GM23338 (cell line): ENCODE measurements at regions not wholly inside any gene's neighbourhood (a gene's known extent, or its start where the extent isn't known, plus 50 kb on each side); places are given as distances from the start of the nearest gene placed in this dataset.

Source experiments
- ATAC-seq: fragments of 200-7000 bp; cut with Tn5 transposase; 3 replicates; pipeline ENCODE4 v1.9.1; 2020
- DNase-seq: peaks from one replicate; pipeline ENCODE4 v3.0.0-alpha.2; 2015; ENCODE audit warnings: low spot score
- H2AFZ ChIP-seq: fragments of 200-600 bp; sonication (generic); 2 replicates; pipeline ENCODE4 v1.8.0; 2016; ENCODE audit warnings: antibody characterized with exemption, mild to moderate bottlenecking, moderate library complexity
- H3F3A ChIP-seq: fragments of 200-600 bp; sonication (generic); replicated peaks from 2 replicates; pipeline ENCODE4 v1.8.0; 2017; ENCODE audit warnings: antibody characterized with exemption, mixed run types, low read depth
- H3K27ac ChIP-seq: fragments of 200-600 bp; sonication (generic); 2 replicates; pipeline ENCODE4 v1.6.1; 2016; ENCODE audit warnings: low read depth
- H3K27me3 ChIP-seq: fragments of 200-600 bp; sonication (generic); 2 replicates; pipeline ENCODE4 v1.8.0; 2016; ENCODE audit warnings: mild to moderate bottlenecking, mixed run types, moderate library complexity; ENCODE audit not compliant: insufficient read depth
- H3K36me3 ChIP-seq: fragments of 200-600 bp; sonication (generic); 2 replicates; pipeline ENCODE4 v1.8.0; 2016; ENCODE audit warnings: mild to moderate bottlenecking; ENCODE audit not compliant: insufficient read depth
- H3K4me1 ChIP-seq: fragments of 200-600 bp; sonication (generic); 2 replicates; pipeline ENCODE4 v1.8.0; 2016; ENCODE audit warnings: mild to moderate bottlenecking, moderate library complexity; ENCODE audit not compliant: insufficient read depth
- H3K4me2 ChIP-seq: fragments of 200-600 bp; sonication (generic); 2 replicates; pipeline ENCODE4 v1.7.1; 2017; ENCODE audit warnings: mixed run types
- H3K4me3 ChIP-seq: fragments of 200-600 bp; sonication (generic); 2 replicates; pipeline ENCODE4 v1.6.1; 2016; ENCODE audit warnings: mixed run types
- H3K79me2 ChIP-seq: fragments of 200-600 bp; sonication (generic); replicated peaks from 2 replicates; pipeline ENCODE4 v1.8.0; 2017; ENCODE audit warnings: mild to moderate bottlenecking; ENCODE audit not compliant: insufficient read depth
- H3K9me2 ChIP-seq: fragments of 200-600 bp; sonication (generic); 2 replicates; pipeline ENCODE4 v1.8.0; 2017; ENCODE audit not compliant: insufficient read depth
- H4K20me1 ChIP-seq: fragments of 200-600 bp; sonication (generic); replicated peaks from 2 replicates; pipeline ENCODE4 v1.8.0; 2017; ENCODE audit warnings: mild to moderate bottlenecking; ENCODE audit not compliant: insufficient read depth
- H3K27ac Mint-ChIP-seq: 2 replicates; pipeline ENCODE4 v1.8.0; 2020; ENCODE audit warnings: inconsistent platforms, mild to moderate bottlenecking, moderate library complexity, mixed read lengths
- H3K27me3 Mint-ChIP-seq: 3 replicates; pipeline ENCODE4 v1.8.0; 2022; ENCODE audit warnings: low read depth, mild to moderate bottlenecking, moderate library complexity, mixed read lengths, inconsistent platforms; ENCODE audit not compliant: insufficient read depth, poor library complexity
- H3K36me3 Mint-ChIP-seq: 3 replicates; pipeline ENCODE4 v1.8.0; 2021; ENCODE audit warnings: low read depth, mild to moderate bottlenecking, inconsistent platforms, moderate library complexity, mixed read lengths
- H3K4me1 Mint-ChIP-seq: 3 replicates; pipeline ENCODE4 v1.8.0; 2020; ENCODE audit warnings: mild to moderate bottlenecking, inconsistent platforms, mixed read lengths
- H3K4me3 Mint-ChIP-seq: 3 replicates; pipeline ENCODE4 v1.8.0; 2021; ENCODE audit warnings: moderate library complexity, mild to moderate bottlenecking, inconsistent platforms, mixed read lengths
- H3K9me3 Mint-ChIP-seq: 3 replicates; pipeline ENCODE4 v1.8.0; 2020; ENCODE audit warnings: moderate library complexity, mild to moderate bottlenecking, inconsistent platforms, mixed read lengths
- CREB1 ChIP-seq: fragments of 250-450 bp; sonication (Bioruptor Pico); IDR thresholded peaks from 2 replicates; pipeline ENCODE4 v1.5.0; 2020; ENCODE audit warnings: low read depth, mild to moderate bottlenecking, moderate library complexity
- EZH2 ChIP-seq: fragments of 200-600 bp; sonication (generic); IDR thresholded peaks from one replicate; pipeline ENCODE4 v1.8.0; 2017; ENCODE audit warnings: antibody characterized with exemption, mild to moderate bottlenecking, low read depth; ENCODE audit not compliant: unreplicated experiment
- EZH2phosphoT487 ChIP-seq: fragments of 200-600 bp; sonication (generic); IDR thresholded peaks from one replicate; pipeline ENCODE4 v1.8.1; 2018; ENCODE audit warnings: antibody characterized with exemption; ENCODE audit not compliant: unreplicated experiment
- JUNB ChIP-seq: IDR thresholded peaks from one replicate; pipeline ENCODE4 v1.6.1; 2016; ENCODE audit warnings: antibody characterized with exemption; ENCODE audit not compliant: unreplicated experiment
- NANOG ChIP-seq: IDR thresholded peaks from 2 replicates; pipeline ENCODE4 v1.6.1; 2016; ENCODE audit warnings: antibody characterized with exemption, borderline replicate concordance
- POLR2AphosphoS5 ChIP-seq: IDR thresholded peaks from 2 replicates; pipeline ENCODE4 v1.6.1; 2016; ENCODE audit warnings: antibody characterized with exemption, low read depth
- STAT1 ChIP-seq: IDR thresholded peaks from one replicate; pipeline ENCODE4 v1.6.1; 2016; ENCODE audit warnings: antibody characterized with exemption; ENCODE audit not compliant: unreplicated experiment
- ZNF114 ChIP-seq: fragments of 250-450 bp; sonication (Bioruptor Pico); IDR thresholded peaks from 2 replicates; pipeline ENCODE4 v1.5.0; 2020; ENCODE audit warnings: mild to moderate bottlenecking, moderate library complexity
- ZNF331 ChIP-seq: fragments of 250-450 bp; sonication (Bioruptor Pico); IDR thresholded peaks from 2 replicates; pipeline ENCODE4 v1.5.0; 2020; ENCODE audit warnings: low read depth, mild to moderate bottlenecking, moderate library complexity
- TF ChIP-seq, protein P1 (sequence below): IDR thresholded peaks from 2 replicates; pipeline ENCODE4 v1.6.1; 2016; ENCODE audit warnings: antibody characterized with exemption
- TF ChIP-seq, protein P2 (sequence below): IDR thresholded peaks from one replicate; pipeline ENCODE4 v1.6.1; 2018; ENCODE audit warnings: antibody characterized with exemption; ENCODE audit not compliant: unreplicated experiment
- TF ChIP-seq, protein P3 (sequence below), 2 experiments: fragments of 200-600 bp in 1 of 2; sonication (generic) in 1 of 2; conservative IDR thresholded peaks; 2 replicates each; pipeline versions ENCODE4 v1.5.1 to v1.6.1; 2016 to 2017; ENCODE audit warnings: antibody characterized with exemption in 2 of 2, low read depth in 2 of 2, mild to moderate bottlenecking in 2 of 2, moderate library complexity in 1 of 2

DNA sequence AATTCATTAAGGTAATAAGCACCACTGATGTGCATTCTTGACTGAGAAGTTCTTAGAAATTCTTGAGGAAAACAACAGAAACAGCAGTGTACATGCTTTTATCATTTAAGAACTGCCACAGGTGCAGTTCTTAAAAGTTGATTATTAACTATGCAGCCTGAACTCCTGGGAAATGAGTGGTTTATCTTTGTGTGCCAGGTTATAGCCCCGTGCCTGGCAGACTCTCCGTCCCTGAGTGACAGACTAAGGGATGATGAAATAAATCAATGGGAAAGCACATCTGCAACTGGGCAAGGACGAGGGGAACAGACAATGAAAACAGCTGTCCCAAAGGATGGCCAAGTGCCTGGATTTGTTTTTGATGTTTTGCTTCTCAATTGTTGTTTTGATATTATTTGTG lies 84.4 kb upstream of the SPATA13 start (continued):
- TF ChIP-seq, protein P1, sequence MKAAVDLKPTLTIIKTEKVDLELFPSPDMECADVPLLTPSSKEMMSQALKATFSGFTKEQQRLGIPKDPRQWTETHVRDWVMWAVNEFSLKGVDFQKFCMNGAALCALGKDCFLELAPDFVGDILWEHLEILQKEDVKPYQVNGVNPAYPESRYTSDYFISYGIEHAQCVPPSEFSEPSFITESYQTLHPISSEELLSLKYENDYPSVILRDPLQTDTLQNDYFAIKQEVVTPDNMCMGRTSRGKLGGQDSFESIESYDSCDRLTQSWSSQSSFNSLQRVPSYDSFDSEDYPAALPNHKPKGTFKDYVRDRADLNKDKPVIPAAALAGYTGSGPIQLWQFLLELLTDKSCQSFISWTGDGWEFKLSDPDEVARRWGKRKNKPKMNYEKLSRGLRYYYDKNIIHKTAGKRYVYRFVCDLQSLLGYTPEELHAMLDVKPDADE, result no peak
- TF ChIP-seq, protein P2, sequence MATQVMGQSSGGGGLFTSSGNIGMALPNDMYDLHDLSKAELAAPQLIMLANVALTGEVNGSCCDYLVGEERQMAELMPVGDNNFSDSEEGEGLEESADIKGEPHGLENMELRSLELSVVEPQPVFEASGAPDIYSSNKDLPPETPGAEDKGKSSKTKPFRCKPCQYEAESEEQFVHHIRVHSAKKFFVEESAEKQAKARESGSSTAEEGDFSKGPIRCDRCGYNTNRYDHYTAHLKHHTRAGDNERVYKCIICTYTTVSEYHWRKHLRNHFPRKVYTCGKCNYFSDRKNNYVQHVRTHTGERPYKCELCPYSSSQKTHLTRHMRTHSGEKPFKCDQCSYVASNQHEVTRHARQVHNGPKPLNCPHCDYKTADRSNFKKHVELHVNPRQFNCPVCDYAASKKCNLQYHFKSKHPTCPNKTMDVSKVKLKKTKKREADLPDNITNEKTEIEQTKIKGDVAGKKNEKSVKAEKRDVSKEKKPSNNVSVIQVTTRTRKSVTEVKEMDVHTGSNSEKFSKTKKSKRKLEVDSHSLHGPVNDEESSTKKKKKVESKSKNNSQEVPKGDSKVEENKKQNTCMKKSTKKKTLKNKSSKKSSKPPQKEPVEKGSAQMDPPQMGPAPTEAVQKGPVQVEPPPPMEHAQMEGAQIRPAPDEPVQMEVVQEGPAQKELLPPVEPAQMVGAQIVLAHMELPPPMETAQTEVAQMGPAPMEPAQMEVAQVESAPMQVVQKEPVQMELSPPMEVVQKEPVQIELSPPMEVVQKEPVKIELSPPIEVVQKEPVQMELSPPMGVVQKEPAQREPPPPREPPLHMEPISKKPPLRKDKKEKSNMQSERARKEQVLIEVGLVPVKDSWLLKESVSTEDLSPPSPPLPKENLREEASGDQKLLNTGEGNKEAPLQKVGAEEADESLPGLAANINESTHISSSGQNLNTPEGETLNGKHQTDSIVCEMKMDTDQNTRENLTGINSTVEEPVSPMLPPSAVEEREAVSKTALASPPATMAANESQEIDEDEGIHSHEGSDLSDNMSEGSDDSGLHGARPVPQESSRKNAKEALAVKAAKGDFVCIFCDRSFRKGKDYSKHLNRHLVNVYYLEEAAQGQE, result no peak
- TF ChIP-seq POLR2AphosphoS5 (no peak), EZH2phosphoT487 (no peak), EZH2 (no peak), STAT1 (no peak), ZNF114 (CRISPR knock-in tag) (no peak), CREB1 (CRISPR knock-in tag) (no peak), NANOG (no peak)
- TF ChIP-seq, protein P3, sequence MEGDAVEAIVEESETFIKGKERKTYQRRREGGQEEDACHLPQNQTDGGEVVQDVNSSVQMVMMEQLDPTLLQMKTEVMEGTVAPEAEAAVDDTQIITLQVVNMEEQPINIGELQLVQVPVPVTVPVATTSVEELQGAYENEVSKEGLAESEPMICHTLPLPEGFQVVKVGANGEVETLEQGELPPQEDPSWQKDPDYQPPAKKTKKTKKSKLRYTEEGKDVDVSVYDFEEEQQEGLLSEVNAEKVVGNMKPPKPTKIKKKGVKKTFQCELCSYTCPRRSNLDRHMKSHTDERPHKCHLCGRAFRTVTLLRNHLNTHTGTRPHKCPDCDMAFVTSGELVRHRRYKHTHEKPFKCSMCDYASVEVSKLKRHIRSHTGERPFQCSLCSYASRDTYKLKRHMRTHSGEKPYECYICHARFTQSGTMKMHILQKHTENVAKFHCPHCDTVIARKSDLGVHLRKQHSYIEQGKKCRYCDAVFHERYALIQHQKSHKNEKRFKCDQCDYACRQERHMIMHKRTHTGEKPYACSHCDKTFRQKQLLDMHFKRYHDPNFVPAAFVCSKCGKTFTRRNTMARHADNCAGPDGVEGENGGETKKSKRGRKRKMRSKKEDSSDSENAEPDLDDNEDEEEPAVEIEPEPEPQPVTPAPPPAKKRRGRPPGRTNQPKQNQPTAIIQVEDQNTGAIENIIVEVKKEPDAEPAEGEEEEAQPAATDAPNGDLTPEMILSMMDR (conservative IDR thresholded peaks at IDR 0.05; ENCODE audit: low read depth in 2 of 2), result no peak

DNA sequence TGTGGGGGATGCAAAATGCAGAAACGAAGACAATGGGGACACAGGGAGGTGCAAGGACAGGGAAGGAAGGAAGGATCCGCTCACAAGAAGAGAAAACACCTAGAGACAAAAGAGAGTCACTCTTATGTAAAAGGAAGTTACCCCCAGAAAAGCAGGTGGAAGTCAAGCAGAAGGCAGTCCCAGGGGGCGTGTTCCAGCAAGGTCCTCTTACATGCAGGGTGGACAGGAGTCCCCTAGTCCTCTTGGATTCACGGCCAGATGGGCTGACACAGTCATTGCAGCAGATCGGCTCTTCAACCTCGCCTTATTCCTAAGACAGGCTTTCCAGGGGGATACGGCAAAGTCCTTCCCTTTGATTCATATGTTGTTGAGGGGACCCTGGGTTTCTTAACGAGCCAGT lies 83.9 kb upstream of the SPATA13 start:
- Mint-ChIP-seq H3K4me3 (peak overlapping the region; percentile 35; the same call in 2 of the 3 replicates), H3K27me3 (no peaks in the 10 kb centered on the region), H3K4me1 (peaks cover 24% of the 10 kb centered on the region), H3K27ac (peak overlapping the region; percentile 55; the same call in 1 of the 2 replicates), H3K9me3 (no peaks in the 10 kb centered on the region), H3K36me3 (no peaks in the 10 kb centered on the region)
- H4K20me1 ChIP-seq, result no peaks in the 10 kb centered on the region
- no peaks in the 10 kb centered on the region for H3K36me3 ChIP-seq
- H3K4me3 ChIP-seq, result no peak overlapping the region
- DNase-seq, result peak; percentile 22
- peaks cover 16% of the 10 kb centered on the region for H3K4me1 ChIP-seq
- TF ChIP-seq, protein P1, result no peak
- TF ChIP-seq ZNF331 (CRISPR knock-in tag) (no peak), EZH2 (no peak), CREB1 (CRISPR knock-in tag) (no peak), STAT1 (no peak), JUNB (no peak)
- H3K9me2 ChIP-seq, result peaks cover 11% of the 10 kb centered on the region; the same call in 1 of the 2 replicates
- peak overlapping the region; percentile 53; the same call in 1 of the 2 replicates for H2AFZ ChIP-seq
- ATAC-seq, result peak; percentile 49
- no peaks in the 10 kb centered on the region for H3K79me2 ChIP-seq
- no peaks in the 10 kb centered on the region for H3K27me3 ChIP-seq
- no peaks in the 10 kb centered on the region for H3F3A ChIP-seq
- no peak overlapping the region for H3K27ac ChIP-seq
- no peak overlapping the region; the same call in 1 of the 2 replicates for H3K4me2 ChIP-seq
